ENCODE measurements at regions not wholly inside any gene's neighbourhood (a gene's known extent, or its start where the extent isn't known, plus 50 kb on each side); places are given as distances from the start of the nearest gene placed in this dataset.

- no peak for TF ChIP-seq POLR2AphosphoS5 (IDR thresholded peaks at IDR 0.05; ENCODE audit: low read depth, low read length)
- no peak for TF ChIP-seq SPI1 (IDR thresholded peaks at IDR 0.05; ENCODE audit: low read depth, low read length)
Measured at GRCh38 chr12:19665121-19665900, 226.0 kb downstream of the AEBP2 start.

All from GM12891 (cell line).